Activated naive CD4-positive, alpha-beta T cell treated with anti-CD3 and anti-CD28 coated beads for 36 hours (primary cell): ENCODE measurements at regions not wholly inside any gene's neighbourhood (a gene's known extent, or its start where the extent isn't known, plus 50 kb on each side); places are given as distances from the start of the nearest gene placed in this dataset.
"Not testable (repeated sequence)": the region's sequence is repeated elsewhere in the genome, so short reads cannot be mapped to it uniquely, and the experiment has no call there.

ENCODE experiments used
- CTCF ChIA-PET: fragments of 350-600 bp; sonication (Branson Sonifier 250); formaldehyde crosslinking; loops from one replicate; lab custom pipeline; 2021; ENCODE audit warnings: antibody characterized with exemption; lab: Charles Lee
- DNase-seq: peaks from one replicate; pipeline ENCODE4 v3.0.0-alpha.2; 2020
- H3K27ac Mint-ChIP-seq: one replicate; pipeline ENCODE4 v1.8.0; 2021; ENCODE audit warnings: mild to moderate bottlenecking, mixed read lengths
- H3K27me3 Mint-ChIP-seq: one replicate; pipeline ENCODE4 v1.8.0; 2021; ENCODE audit warnings: low read depth, mixed read lengths
- H3K36me3 Mint-ChIP-seq: one replicate; pipeline ENCODE4 v1.8.0; 2021; ENCODE audit warnings: low read depth, mixed read lengths
- H3K4me1 Mint-ChIP-seq: one replicate; pipeline ENCODE4 v1.8.0; 2021; ENCODE audit warnings: low read depth, mixed read lengths
- H3K4me3 Mint-ChIP-seq: one replicate; pipeline ENCODE4 v1.8.0; 2021; ENCODE audit warnings: mild to moderate bottlenecking, moderate library complexity, mixed read lengths
- H3K9me3 Mint-ChIP-seq: one replicate; pipeline ENCODE4 v1.8.0; 2021; ENCODE audit warnings: mixed read lengths
- intact Hi-C: fragments of 100-400 bp; cut with micrococcal nuclease; formaldehyde crosslinking; loops from one replicate; pipeline ENCODE4 v1.15.1; 2023

- CTCF ChIA-PET = interaction anchor here (0.7 kb wide), 1 partner anchor 38 kb away, joined by 3 read pairs; no protein-coding TSS in a partner anchor
- no peak for DNase-seq
- Mint-ChIP-seq H3K27ac (no peak overlapping the region), H3K27me3 (no peaks in the 10 kb centered on the region), H3K4me3 (no peak overlapping the region), H3K36me3 (no peaks in the 10 kb centered on the region), H3K9me3 (no peaks in the 10 kb centered on the region), H3K4me1 (no peaks in the 10 kb centered on the region)
- intact Hi-C loops = no loop called here
Observed at GRCh38 chr10:124322191-124322980, 96.3 kb downstream of the OAT start.

GRCh38 chr10:124321433-124322089, 97.2 kb downstream of the OAT start:
- Mint-ChIP-seq H3K27ac (no peak overlapping the region), H3K27me3 (no peaks in the 10 kb centered on the region), H3K4me1 (no peaks in the 10 kb centered on the region), H3K9me3 (no peaks in the 10 kb centered on the region), H3K4me3 (no peak overlapping the region), H3K36me3 (no peaks in the 10 kb centered on the region)
- CTCF ChIA-PET = no interaction called here
- intact Hi-C loops = no loop called here
- DNase-seq = no peak

GRCh38 chr10:124320778-124321432, 97.8 kb downstream of the OAT start:
- H3K4me1 Mint-ChIP-seq = no peaks in the 10 kb centered on the region
- intact Hi-C loops = no loop called here
- H3K27me3 Mint-ChIP-seq = no peaks in the 10 kb centered on the region
- H3K4me3 Mint-ChIP-seq = no peak overlapping the region
- no peak for DNase-seq
- CTCF ChIA-PET = no interaction called here
- no peaks in the 10 kb centered on the region for H3K9me3 Mint-ChIP-seq
- H3K27ac Mint-ChIP-seq = no peak overlapping the region
- H3K36me3 Mint-ChIP-seq = no peaks in the 10 kb centered on the region

GRCh38 chr10:124319926-124320391, 98.8 kb downstream of the OAT start:
- Mint-ChIP-seq H3K9me3 (no peaks in the 10 kb centered on the region), H3K27ac (no peak overlapping the region), H3K4me1 (no peaks in the 10 kb centered on the region), H3K36me3 (no peaks in the 10 kb centered on the region), H3K4me3 (no peak overlapping the region), H3K27me3 (no peaks in the 10 kb centered on the region)
- intact Hi-C loops = no loop called here
- CTCF ChIA-PET = no interaction called here
- DNase-seq = no peak

GRCh38 chr10:124319520-124319919, 99.2 kb downstream of the OAT start:
- H3K27me3 Mint-ChIP-seq, H3K27ac Mint-ChIP-seq, H3K4me3 Mint-ChIP-seq, CTCF ChIA-PET, H3K9me3 Mint-ChIP-seq, DNase-seq, H3K36me3 Mint-ChIP-seq, intact Hi-C loops, H3K4me1 Mint-ChIP-seq: not testable (repeated sequence)

- Mint-ChIP-seq H3K36me3 (no peaks in the 10 kb centered on the region), H3K4me3 (no peak overlapping the region), H3K9me3 (peaks cover 2% of the 10 kb centered on the region), H3K27me3 (no peaks in the 10 kb centered on the region), H3K27ac (no peak overlapping the region), H3K4me1 (no peaks in the 10 kb centered on the region)
- CTCF ChIA-PET = no interaction called here
- intact Hi-C loops = no loop called here
- no peak for DNase-seq
Observed at GRCh38 chr10:124318811-124319210, 99.9 kb downstream of the OAT start.

- H3K27me3 Mint-ChIP-seq = no peaks in the 10 kb centered on the region
- peaks cover 2% of the 10 kb centered on the region for H3K9me3 Mint-ChIP-seq
- DNase-seq = no peak
- no peaks in the 10 kb centered on the region for H3K36me3 Mint-ChIP-seq
- intact Hi-C loops = no loop called here
- H3K4me3 Mint-ChIP-seq = no peak overlapping the region
- CTCF ChIA-PET = no interaction called here
- no peak overlapping the region for H3K27ac Mint-ChIP-seq
- H3K4me1 Mint-ChIP-seq = no peaks in the 10 kb centered on the region
Observed at GRCh38 chr10:124318076-124318475, 100.6 kb downstream of the OAT start.

- DNase-seq = no peak
- CTCF ChIA-PET = interaction anchor here (1.0 kb wide), 1 partner anchor 320 kb away, joined by 3 read pairs; no protein-coding TSS in a partner anchor
- no peak overlapping the region for H3K4me3 Mint-ChIP-seq
- H3K4me1 Mint-ChIP-seq = no peaks in the 10 kb centered on the region
- peaks cover 2% of the 10 kb centered on the region for H3K9me3 Mint-ChIP-seq
- H3K27ac Mint-ChIP-seq = no peak overlapping the region
- H3K27me3 Mint-ChIP-seq = no peaks in the 10 kb centered on the region
- intact Hi-C loops = no loop called here
- no peaks in the 10 kb centered on the region for H3K36me3 Mint-ChIP-seq
Observed at GRCh38 chr10:124316326-124316725, 102.4 kb downstream of the OAT start.

GRCh38 chr10:124315591-124316270, 103.0 kb downstream of the OAT start:
- no peaks in the 10 kb centered on the region for H3K4me1 Mint-ChIP-seq
- no peak overlapping the region for H3K4me3 Mint-ChIP-seq
- CTCF ChIA-PET = interaction anchor here (1.0 kb wide), 1 partner anchor 320 kb away, joined by 3 read pairs; no protein-coding TSS in a partner anchor
- intact Hi-C loops = no loop called here
- DNase-seq = no peak
- H3K27me3 Mint-ChIP-seq = no peaks in the 10 kb centered on the region
- no peak overlapping the region for H3K27ac Mint-ChIP-seq
- H3K36me3 Mint-ChIP-seq = no peaks in the 10 kb centered on the region
- peaks cover 2% of the 10 kb centered on the region for H3K9me3 Mint-ChIP-seq

GRCh38 chr10:124313374-124313773, 105.3 kb downstream of the OAT start:
- Mint-ChIP-seq H3K4me1 (no peaks in the 10 kb centered on the region), H3K4me3 (no peak overlapping the region), H3K27me3 (no peaks in the 10 kb centered on the region), H3K9me3 (peaks cover 2% of the 10 kb centered on the region), H3K36me3 (no peaks in the 10 kb centered on the region), H3K27ac (no peak overlapping the region)
- no peak for DNase-seq
- intact Hi-C loops = no loop called here
- CTCF ChIA-PET = no interaction called here

- intact Hi-C loops = no loop called here
- DNase-seq = no peak
- Mint-ChIP-seq H3K27me3 (no peaks in the 10 kb centered on the region), H3K36me3 (no peaks in the 10 kb centered on the region), H3K4me1 (no peaks in the 10 kb centered on the region), H3K9me3 (no peaks in the 10 kb centered on the region), H3K4me3 (no peak overlapping the region), H3K27ac (no peak overlapping the region)
- CTCF ChIA-PET = no interaction called here
Observed at GRCh38 chr10:124308811-124309210, 109.9 kb downstream of the OAT start.

GRCh38 chr10:124308056-124308645, 110.6 kb downstream of the OAT start:
- Mint-ChIP-seq H3K4me3 (no peak overlapping the region), H3K4me1 (no peaks in the 10 kb centered on the region), H3K27me3 (no peaks in the 10 kb centered on the region), H3K27ac (no peak overlapping the region), H3K36me3 (no peaks in the 10 kb centered on the region), H3K9me3 (no peaks in the 10 kb centered on the region)
- intact Hi-C loops = no loop called here
- CTCF ChIA-PET = no interaction called here
- no peak for DNase-seq
